H9 (cell line): ENCODE measurements at regions not wholly inside any gene's neighbourhood (a gene's known extent, or its start where the extent isn't known, plus 50 kb on each side); places are given as distances from the start of the nearest gene placed in this dataset.

Source experiments
- DNase-seq: peaks from one replicate; pipeline ENCODE4 v3.0.0-alpha.2; 2017
- H2AFZ ChIP-seq: one replicate; pipeline ENCODE4 v1.6.1; 2013; ENCODE audit warnings: mild to moderate bottlenecking, low read length, control low read depth, moderate library complexity
- H2AK5ac ChIP-seq: 2 replicates; pipeline ENCODE4 v1.6.1; 2013; ENCODE audit warnings: low read length, control low read depth, mixed read lengths; ENCODE audit not compliant: insufficient read length
- H2BK120ac ChIP-seq: one replicate; pipeline ENCODE4 v1.6.1; 2013; ENCODE audit warnings: low read depth, mild to moderate bottlenecking, low read length, control low read depth, inconsistent platforms; ENCODE audit not compliant: poor library complexity, severe bottlenecking
- H2BK12ac ChIP-seq: 2 replicates; pipeline ENCODE4 v1.6.1; 2013; ENCODE audit warnings: low read length, control low read depth, mixed read lengths, low read depth; ENCODE audit not compliant: insufficient read length
- H2BK15ac ChIP-seq: 2 replicates; pipeline ENCODE4 v1.6.1; 2013; ENCODE audit warnings: low read depth, low read length, control low read depth
- H2BK20ac ChIP-seq: one replicate; pipeline ENCODE4 v1.6.1; 2013; ENCODE audit warnings: low read depth, mild to moderate bottlenecking, low read length, control low read depth, inconsistent platforms; ENCODE audit not compliant: poor library complexity, severe bottlenecking
- H2BK5ac ChIP-seq: 2 replicates; pipeline ENCODE4 v1.6.1; 2013; ENCODE audit warnings: low read length, control low read depth, mixed read lengths; ENCODE audit not compliant: insufficient read length
- H3K14ac ChIP-seq: 2 replicates; pipeline ENCODE4 v1.6.1; 2013; ENCODE audit warnings: low read length, control low read depth; ENCODE audit not compliant: insufficient read depth
- H3K18ac ChIP-seq: 2 replicates; pipeline ENCODE4 v1.6.1; 2013; ENCODE audit warnings: low read depth, mild to moderate bottlenecking, mixed read lengths, low read length, control low read depth; ENCODE audit not compliant: insufficient read length
- H3K23ac ChIP-seq: 2 replicates; pipeline ENCODE4 v1.6.1; 2013; ENCODE audit warnings: low read length, control low read depth, mixed read lengths, low read depth; ENCODE audit not compliant: insufficient read length
- H3K23me2 ChIP-seq: 2 replicates; pipeline ENCODE4 v1.6.1; 2013; ENCODE audit warnings: low read depth, mild to moderate bottlenecking, mixed read lengths, low read length, control low read depth; ENCODE audit not compliant: insufficient read length, poor library complexity, severe bottlenecking
- H3K27ac ChIP-seq: 2 replicates; pipeline ENCODE4 v1.5.1; 2013; ENCODE audit warnings: low read length, control low read depth, mixed read lengths, low read depth; ENCODE audit not compliant: insufficient read length
- H3K27me3 ChIP-seq: 2 replicates; pipeline ENCODE4 v1.6.1; 2013; ENCODE audit warnings: low read length, control low read depth, inconsistent platforms; ENCODE audit not compliant: insufficient read depth
- H3K4ac ChIP-seq: 2 replicates; pipeline ENCODE4 v1.6.1; 2013; ENCODE audit warnings: low read depth, mild to moderate bottlenecking, control low read depth, inconsistent platforms, low read length, moderate library complexity
- H3K4me1 ChIP-seq: 2 replicates; pipeline ENCODE4 v1.6.1; 2013; ENCODE audit warnings: low read length, control low read depth, inconsistent platforms; ENCODE audit not compliant: insufficient read depth
- H3K4me2 ChIP-seq: 2 replicates; pipeline ENCODE4 v1.6.1; 2013; ENCODE audit warnings: low read length, control low read depth, mixed read lengths; ENCODE audit not compliant: insufficient read length, insufficient read depth
- H3K56ac ChIP-seq: 2 replicates; pipeline ENCODE4 v1.6.1; 2013; ENCODE audit warnings: low read depth, mild to moderate bottlenecking, mixed read lengths, low read length, control low read depth; ENCODE audit not compliant: insufficient read length
- H3K79me1 ChIP-seq: 2 replicates; pipeline ENCODE4 v1.6.1; 2013; ENCODE audit warnings: low read depth, mild to moderate bottlenecking, moderate library complexity, low read length, control low read depth, inconsistent platforms; ENCODE audit not compliant: insufficient read depth, poor library complexity, severe bottlenecking
- H3K79me2 ChIP-seq: 2 replicates; pipeline ENCODE4 v1.6.1; 2013; ENCODE audit warnings: low read length, control low read depth, inconsistent platforms; ENCODE audit not compliant: insufficient read depth
- H3K9ac ChIP-seq: 2 replicates; pipeline ENCODE4 v1.6.1; 2013; ENCODE audit warnings: low read length, control low read depth, mixed read lengths; ENCODE audit not compliant: insufficient read length; ENCODE audit errors: extremely low read depth
- H3K9me3 ChIP-seq: one replicate; pipeline ENCODE4 v1.6.1; 2013; ENCODE audit warnings: low read depth, low read length, inconsistent platforms; ENCODE audit not compliant: control insufficient read depth
- H3T11ph ChIP-seq: one replicate; pipeline ENCODE4 v1.6.1; 2013; ENCODE audit warnings: mild to moderate bottlenecking, low read length, control low read depth, inconsistent platforms
- H4K20me1 ChIP-seq: one replicate; pipeline ENCODE4 v1.6.1; 2013; ENCODE audit not compliant: control insufficient read depth, insufficient read length, insufficient read depth
- H4K5ac ChIP-seq: 2 replicates; pipeline ENCODE4 v1.6.1; 2013; ENCODE audit warnings: low read depth, mild to moderate bottlenecking, mixed read lengths, low read length, control low read depth; ENCODE audit not compliant: insufficient read length
- H4K8ac ChIP-seq: replicated peaks from 2 replicates; pipeline ENCODE4 v1.6.1; 2013; ENCODE audit warnings: low read length, control low read depth, mixed read lengths, low read depth; ENCODE audit not compliant: insufficient read length
- H4K91ac ChIP-seq: 2 replicates; pipeline ENCODE4 v1.6.1; 2013; ENCODE audit warnings: low read depth, mild to moderate bottlenecking, moderate library complexity, mixed read lengths, low read length, control low read depth; ENCODE audit not compliant: insufficient read length
- H3K27ac Mint-ChIP-seq, 3 experiments: 2 replicates in 2 of 3; 3 replicates in 1 of 3; pipeline ENCODE4 v1.8.0; 2020 to 2021; ENCODE audit warnings: mixed read lengths in 3 of 3, mild to moderate bottlenecking in 1 of 3, moderate library complexity in 1 of 3
- H3K27me3 Mint-ChIP-seq: 2 replicates; pipeline ENCODE4 v1.8.0; 2021; ENCODE audit warnings: low read depth, mild to moderate bottlenecking, moderate library complexity, mixed read lengths
- H3K36me3 Mint-ChIP-seq, 3 experiments: 2 replicates in 2 of 3; 3 replicates in 1 of 3; pipeline ENCODE4 v1.8.0; 2020 to 2021; ENCODE audit warnings: low read depth in 3 of 3, mixed read lengths in 3 of 3; ENCODE audit not compliant: insufficient read depth in 1 of 3
- H3K4me1 Mint-ChIP-seq, 2 experiments: 2 replicates each; pipeline ENCODE4 v1.8.0; 2020; ENCODE audit warnings: mixed read lengths in 2 of 2
- H3K4me3 Mint-ChIP-seq, 2 experiments: 2 replicates in 1 of 2; 3 replicates in 1 of 2; pipeline ENCODE4 v1.8.0; 2020 to 2021; ENCODE audit warnings: mild to moderate bottlenecking in 2 of 2, mixed read lengths in 2 of 2, moderate library complexity in 1 of 2
- H3K9me3 Mint-ChIP-seq, 2 experiments: 2 replicates in 1 of 2; 3 replicates in 1 of 2; pipeline ENCODE4 v1.8.0; 2020; ENCODE audit warnings: mild to moderate bottlenecking in 2 of 2, mixed read lengths in 2 of 2, moderate library complexity in 1 of 2
- WGBS: extraction: QIAGEN DNeasy Blood & Tissue Kit; methylation state at CpG from one replicate; pipeline ENCODE4 v1.1.7; 2013; ENCODE audit warnings: missing lambda C conversion rate, low lambda C conversion rate, mixed read lengths; ENCODE audit not compliant: insufficient read length; ENCODE audit errors: extremely low coverage; 5-methylcytosine and 5-hydroxymethylcytosine counted together
- TF ChIP-seq, protein P1 (sequence below): fragments of 200-600 bp; sonication (generic); conservative IDR thresholded peaks from 3 replicates; pipeline ENCODE4 v1.8.0; 2021; ENCODE audit warnings: antibody characterized with exemption, mild to moderate bottlenecking

DNA sequence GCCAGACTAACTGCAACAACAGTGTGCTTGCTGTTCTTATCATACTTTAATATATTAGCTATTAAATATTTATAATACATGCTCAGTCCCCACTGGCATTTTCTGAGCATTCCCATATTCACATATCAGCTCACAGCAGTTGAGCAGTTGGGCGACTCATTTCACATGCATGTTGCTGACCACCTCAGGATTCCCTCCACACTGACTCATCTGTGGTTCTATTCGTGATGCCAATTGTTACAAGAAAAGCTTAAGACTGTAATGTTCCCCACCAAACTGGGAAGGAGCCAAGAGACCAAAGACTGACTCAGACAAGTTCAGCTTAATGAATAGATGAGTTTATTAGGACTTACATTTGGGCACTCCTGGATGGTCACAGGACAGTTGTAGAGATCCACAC is 100.3 kb upstream of the KIF2B start:
- TF ChIP-seq, protein P1, sequence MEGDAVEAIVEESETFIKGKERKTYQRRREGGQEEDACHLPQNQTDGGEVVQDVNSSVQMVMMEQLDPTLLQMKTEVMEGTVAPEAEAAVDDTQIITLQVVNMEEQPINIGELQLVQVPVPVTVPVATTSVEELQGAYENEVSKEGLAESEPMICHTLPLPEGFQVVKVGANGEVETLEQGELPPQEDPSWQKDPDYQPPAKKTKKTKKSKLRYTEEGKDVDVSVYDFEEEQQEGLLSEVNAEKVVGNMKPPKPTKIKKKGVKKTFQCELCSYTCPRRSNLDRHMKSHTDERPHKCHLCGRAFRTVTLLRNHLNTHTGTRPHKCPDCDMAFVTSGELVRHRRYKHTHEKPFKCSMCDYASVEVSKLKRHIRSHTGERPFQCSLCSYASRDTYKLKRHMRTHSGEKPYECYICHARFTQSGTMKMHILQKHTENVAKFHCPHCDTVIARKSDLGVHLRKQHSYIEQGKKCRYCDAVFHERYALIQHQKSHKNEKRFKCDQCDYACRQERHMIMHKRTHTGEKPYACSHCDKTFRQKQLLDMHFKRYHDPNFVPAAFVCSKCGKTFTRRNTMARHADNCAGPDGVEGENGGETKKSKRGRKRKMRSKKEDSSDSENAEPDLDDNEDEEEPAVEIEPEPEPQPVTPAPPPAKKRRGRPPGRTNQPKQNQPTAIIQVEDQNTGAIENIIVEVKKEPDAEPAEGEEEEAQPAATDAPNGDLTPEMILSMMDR = no peak
- DNase-seq = no peak
- H3K9me3 ChIP-seq = peaks cover 7% of the 10 kb centered on the region
- H3K18ac ChIP-seq = no peak overlapping the region
- no peaks in the 10 kb centered on the region for H3K23me2 ChIP-seq
- H3K4me2 ChIP-seq = no peak overlapping the region
- no peak overlapping the region for H2BK5ac ChIP-seq
- Mint-ChIP-seq H3K9me3 (peaks cover 8 to 15% of the 10 kb centered on the region in 2 experiments), H3K36me3 (peaks cover 3 to 18% (median 13%) of the 10 kb centered on the region in 3 experiments), H3K27me3 (no peaks in the 10 kb centered on the region; the same call in none of the 2 replicates), H3K4me3 (no peak overlapping the region), H3K27ac (no peak overlapping the region), H3K4me1 (no peaks in the 10 kb centered on the region)
- no peaks in the 10 kb centered on the region for H3K4me1 ChIP-seq
- H2BK20ac ChIP-seq = no peak overlapping the region
- H2BK120ac ChIP-seq = no peak overlapping the region
- H4K8ac ChIP-seq = no peak overlapping the region
- H2BK12ac ChIP-seq = no peak overlapping the region
- no peak overlapping the region for H3K14ac ChIP-seq
- H3K23ac ChIP-seq = no peak overlapping the region
- no peaks in the 10 kb centered on the region for H3K79me2 ChIP-seq
- no peaks in the 10 kb centered on the region for H3K27me3 ChIP-seq
- no peak overlapping the region for H4K5ac ChIP-seq
- H4K20me1 ChIP-seq = no peaks in the 10 kb centered on the region
- H3K4ac ChIP-seq = no peak overlapping the region
- no CpG with 5 or more reads among the region's 2 CpGs for WGBS
- no peak overlapping the region for H3K27ac ChIP-seq
- H3K79me1 ChIP-seq = no peaks in the 10 kb centered on the region
- no peak overlapping the region for H3K56ac ChIP-seq
- no peak overlapping the region for H3T11ph ChIP-seq
- H2BK15ac ChIP-seq = no peak overlapping the region
- H2AK5ac ChIP-seq = no peak overlapping the region
- H4K91ac ChIP-seq = no peak overlapping the region
- no peak overlapping the region for H3K9ac ChIP-seq
- no peak overlapping the region for H2AFZ ChIP-seq
